HCT116 (cell line): ENCODE measurements at regions not wholly inside any gene's neighbourhood (a gene's known extent, or its start where the extent isn't known, plus 50 kb on each side); places are given as distances from the start of the nearest gene placed in this dataset.

Experiments used
- ATAC-seq: fragments of 200-7000 bp; cut with Tn5 transposase; 2 replicates; pipeline ENCODE4 v1.9.1; 2020; ENCODE audit warnings: mild to moderate bottlenecking, moderate library complexity
- BruUV-seq: library from RNA; stranded (reverse); fragments of 400-500 nt; replicated peaks from 2 replicates; lab custom pipeline; 2021; lab: Mats Ljungman, UMichigan
- CTCF ChIA-PET: fragments of 300-600 bp; sonication (Branson Sonifier 250); formaldehyde crosslinking; loops from one replicate; lab custom pipeline; 2021; ENCODE audit warnings: antibody characterized with exemption; lab: Charles Lee
- POLR2A ChIA-PET: fragments of 300-600, 350-600 bp; sonication (Branson Sonifier 250); formaldehyde crosslinking; loops from one replicate; lab custom pipeline; 2021; ENCODE audit warnings: antibody characterized with exemption; lab: Charles Lee
- RAD21 ChIA-PET, 2 experiments: fragments of 300-600 bp; sonication (Branson Sonifier 250); formaldehyde crosslinking; loops; one replicate each; lab custom pipeline; 2023; ENCODE audit warnings: low total read pairs in 2 of 2; ENCODE audit not compliant: uncharacterized antibody in 2 of 2, unreplicated experiment in 2 of 2, low non-redundant PET in 1 of 2; lab: Charles Lee
- DNase-seq: peaks from one replicate; pipeline ENCODE4 v3.0.0-alpha.2; 2010; ENCODE audit warnings: low read depth, low spot score
- H2AFZ ChIP-seq: fragments of 200-600 bp; shearing (Covaris generic), sonication (generic); 2 replicates; pipeline ENCODE4 v1.6.1; 2017; ENCODE audit warnings: low read depth, mixed run types, mixed read lengths, antibody characterized with exemption, low read length; ENCODE audit not compliant: poor library complexity, severe bottlenecking
- H3K27ac ChIP-seq: 2 replicates; pipeline ENCODE4 v1.5.1; 2012; ENCODE audit warnings: low read depth, low read length
- H3K27me3 ChIP-seq: fragments of 200-600 bp; sonication (generic); 2 replicates; pipeline ENCODE4 v1.6.1; 2016; ENCODE audit warnings: mixed run types, low read length, mixed read lengths; ENCODE audit not compliant: insufficient read depth
- H3K36me3 ChIP-seq, 2 experiments: fragments of 200-500 bp in 1 of 2; fragments of 200-600 bp in 1 of 2; sonication (Bioruptor generic) in 1 of 2; sonication (generic) in 1 of 2; 2 replicates each; pipeline versions ENCODE4 v1.5.1 to v1.6.1; 2014 to 2016; ENCODE audit warnings: low read length in 2 of 2, inconsistent platforms in 1 of 2, mixed read lengths in 1 of 2, mixed run types in 1 of 2; ENCODE audit not compliant: insufficient read depth in 2 of 2, control insufficient read depth in 1 of 2
- H3K4me1 ChIP-seq, 2 experiments: fragments of 200-600 bp in 1 of 2; sonication (generic) in 1 of 2; 2 replicates each; pipeline versions ENCODE4 v1.5.1 to v1.6.1; 2012 to 2017; ENCODE audit warnings: low read length in 2 of 2, inconsistent platforms in 1 of 2, mild to moderate bottlenecking in 1 of 2, mixed read lengths in 1 of 2, mixed run types in 1 of 2, moderate library complexity in 1 of 2; ENCODE audit not compliant: insufficient read depth in 2 of 2, control insufficient read depth in 1 of 2
- H3K4me2 ChIP-seq: fragments of 200-600 bp; sonication (generic); 2 replicates; pipeline ENCODE4 v1.6.1; 2017; ENCODE audit warnings: mixed run types, low read length, mixed read lengths
- H3K4me3 ChIP-seq, 2 experiments: fragments of 200-600 bp in 1 of 2; sonication (generic) in 1 of 2; replicated peaks in 1 of 2; 2 replicates each; pipeline ENCODE4 v1.5.1; 2011 to 2016; ENCODE audit warnings: low read length in 2 of 2, control low read depth in 1 of 2, low read depth in 1 of 2, mild to moderate bottlenecking in 1 of 2, mixed read lengths in 1 of 2, mixed run types in 1 of 2
- H3K79me2 ChIP-seq: fragments of 200-600 bp; sonication (generic); 2 replicates; pipeline ENCODE4 v1.6.1; 2017; ENCODE audit warnings: mild to moderate bottlenecking, mixed run types, low read length, moderate library complexity, mixed read lengths; ENCODE audit not compliant: insufficient read depth
- H3K9ac ChIP-seq: fragments of 200-600 bp; sonication (generic); 2 replicates; pipeline ENCODE4 v1.6.1; 2016; ENCODE audit warnings: low read length, mixed read lengths
- H3K9me2 ChIP-seq: fragments of 200-600 bp; sonication (generic), shearing (Covaris generic); 2 replicates; pipeline ENCODE4 v1.6.1; 2017; ENCODE audit warnings: mixed run types, mild to moderate bottlenecking, moderate library complexity; ENCODE audit not compliant: insufficient read depth
- H3K9me3 ChIP-seq, 2 experiments: fragments of 200-500 bp in 1 of 2; fragments of 200-600 bp in 1 of 2; sonication (Bioruptor generic) in 1 of 2; sonication (generic) in 1 of 2; 2 replicates each; pipeline ENCODE4 v1.6.1; 2014 to 2017; ENCODE audit warnings: low read length in 2 of 2, mixed read lengths in 2 of 2, inconsistent platforms in 1 of 2, low read depth in 1 of 2, mild to moderate bottlenecking in 1 of 2, mixed run types in 1 of 2, moderate library complexity in 1 of 2; ENCODE audit not compliant: control insufficient read depth in 1 of 2, insufficient read depth in 1 of 2
- H4K20me1 ChIP-seq: fragments of 200-600 bp; sonication (generic), shearing (Covaris generic); 2 replicates; pipeline ENCODE4 v1.6.1; 2017; ENCODE audit warnings: mixed run types, mild to moderate bottlenecking, moderate library complexity; ENCODE audit not compliant: insufficient read depth
- CBX3 ChIP-seq: IDR thresholded peaks from 2 replicates; pipeline ENCODE4 v1.6.1; 2012; ENCODE audit warnings: low read depth
- EZH2phosphoT487 ChIP-seq: fragments of 200-600 bp; IDR thresholded peaks from 2 replicates; pipeline ENCODE4 v1.6.1; 2018; ENCODE audit warnings: antibody characterized with exemption, borderline replicate concordance
- FOSL1 ChIP-seq: IDR thresholded peaks from 2 replicates; pipeline ENCODE4 v1.6.1; 2012; ENCODE audit warnings: low read depth
- POLR2A ChIP-seq: IDR thresholded peaks from 2 replicates; pipeline ENCODE4 v1.7.0; 2011; ENCODE audit warnings: borderline replicate concordance; ENCODE audit not compliant: insufficient read depth, insufficient read length; ENCODE audit errors: extremely low read depth
- RAD21 ChIP-seq: IDR thresholded peaks from 2 replicates; pipeline ENCODE4 v1.6.1; 2012; ENCODE audit warnings: low read depth, mild to moderate bottlenecking
- intact Hi-C: fragments of 100-400 bp; cut with micrococcal nuclease; formaldehyde crosslinking; loops from 2 replicates; pipeline ENCODE4 v1.10.0; 2022
- TF ChIP-seq, protein P1 (sequence below): IDR thresholded peaks from 2 replicates; pipeline ENCODE4 v1.6.1; 2012
- TF ChIP-seq, protein P2 (sequence below), 3 experiments: fragments of 200-600 bp in 1 of 3; sonication (generic) in 1 of 3; IDR thresholded peaks in 2 of 3; conservative IDR thresholded peaks in 1 of 3; 2 replicates each; pipeline ENCODE4 v1.5.1; 2012 to 2017; ENCODE audit warnings: low read depth in 2 of 3, low read length in 2 of 3, antibody characterized with exemption in 1 of 3, borderline replicate concordance in 1 of 3, control low read depth in 1 of 3, mild to moderate bottlenecking in 1 of 3, mixed read lengths in 1 of 3, mixed run types in 1 of 3, moderate library complexity in 1 of 3; ENCODE audit not compliant: insufficient read depth in 1 of 3

DNA sequence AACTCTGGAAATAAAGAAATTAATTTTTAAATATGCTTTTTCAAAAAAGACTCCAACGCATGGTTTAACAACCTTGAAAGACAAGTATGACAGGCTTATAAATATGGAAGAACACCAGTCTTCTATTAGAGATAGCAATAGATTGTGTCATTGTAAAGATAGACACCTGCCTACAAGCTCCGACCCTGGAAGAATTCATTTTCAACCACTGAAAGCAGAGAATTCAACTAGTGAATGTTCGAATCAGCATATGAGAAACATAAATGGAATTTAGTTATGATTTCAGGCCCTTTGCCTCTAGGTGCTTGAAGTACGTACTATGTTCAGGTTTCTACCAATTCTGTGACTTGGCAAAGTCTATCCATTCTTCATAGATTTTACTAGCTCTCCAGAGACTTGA is 244.5 kb downstream of the DPY19L2 start:
- no TSS peak for BruUV-seq
- Histone ChIP-seq H2AFZ (no peak overlapping the region), H3K27ac (no peak overlapping the region), H3K27me3 (no peaks in the 10 kb centered on the region)
- no peak for ATAC-seq
- TF ChIP-seq FOSL1 (no peak), POLR2A (no peak)
- TF ChIP-seq, protein P1, sequence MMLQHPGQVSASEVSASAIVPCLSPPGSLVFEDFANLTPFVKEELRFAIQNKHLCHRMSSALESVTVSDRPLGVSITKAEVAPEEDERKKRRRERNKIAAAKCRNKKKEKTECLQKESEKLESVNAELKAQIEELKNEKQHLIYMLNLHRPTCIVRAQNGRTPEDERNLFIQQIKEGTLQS, result no peak
- TF ChIP-seq, all 23 proteins: peak for 0
- Histone ChIP-seq H3K36me3 (no peaks in the 10 kb centered on the region), H3K79me2 (no peaks in the 10 kb centered on the region), H3K9ac (no peak overlapping the region), H3K4me1 (peaks cover 0 to 16% of the 10 kb centered on the region in 2 experiments; a peak in 2 of 4 replicates), H3K4me2 (no peak overlapping the region), H3K4me3 (no peak overlapping the region), H3K9me2 (no peaks in the 10 kb centered on the region), H3K9me3 (no peaks in the 10 kb centered on the region), H4K20me1 (no peaks in the 10 kb centered on the region)
- intact Hi-C loops, result loop anchor here (10.0 kb wide), 1 partner anchor 381 kb away; no protein-coding TSS in a partner anchor
- ChIA-PET POLR2A (no interaction called here), RAD21 (no interaction called here), CTCF (no interaction called here)
- DNase-seq, result no peak

DNA sequence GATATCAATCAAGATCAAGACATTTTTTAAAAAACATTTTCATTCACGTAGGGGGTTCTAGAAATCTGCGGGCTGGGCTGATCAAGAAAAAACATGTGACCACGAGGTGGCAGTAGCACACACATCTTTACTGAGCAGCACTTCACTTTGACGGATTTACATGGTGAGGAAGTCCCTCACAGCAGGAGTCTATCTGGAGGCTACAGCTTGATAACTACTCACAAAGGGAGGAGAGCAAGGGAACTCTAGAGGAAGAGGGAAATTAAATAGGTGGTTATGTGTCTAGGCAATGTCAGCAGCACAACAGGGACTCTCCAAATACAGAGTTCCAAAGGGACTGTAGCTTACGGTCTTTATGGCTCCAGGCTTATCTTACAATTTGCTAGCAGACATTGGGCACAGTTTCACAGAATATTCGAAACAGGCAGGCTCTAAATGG is 248.1 kb downstream of the DPY19L2 start:
- intact Hi-C loops, result loop anchor here (10.0 kb wide), 1 partner anchor 385 kb away; no protein-coding TSS in a partner anchor
- BruUV-seq, result no TSS peak
- RAD21 ChIA-PET, result no interaction called here

More for the DNA sequence above, 248.1 kb downstream of the DPY19L2 start:
- no peaks in the 10 kb centered on the region for H3K36me3 ChIP-seq
- DNase-seq, result peak; percentile 73
- peaks cover 0 to 19% of the 10 kb centered on the region in 2 experiments; a peak in 2 of 4 replicates for H3K4me1 ChIP-seq
- no peak overlapping the region for H3K4me3 ChIP-seq
- no peaks in the 10 kb centered on the region for H3K79me2 ChIP-seq
- no peaks in the 10 kb centered on the region for H4K20me1 ChIP-seq
- ChIA-PET POLR2A (no interaction called here), CTCF (interaction anchor here (0.9 kb wide), 1 partner anchor 316 kb away, joined by 3 read pairs; no protein-coding TSS in a partner anchor)
- no peaks in the 10 kb centered on the region; a peak in 1 of 4 replicates for H3K9me3 ChIP-seq
- H3K4me2 ChIP-seq, result no peak overlapping the region; the same call in 1 of the 2 replicates
- no peak overlapping the region for H3K9ac ChIP-seq
- ATAC-seq, result peak; percentile 91
- TF ChIP-seq POLR2A (no peak), RAD21 (peak; percentile 68), FOSL1 (no peak), EZH2phosphoT487 (no peak), CBX3 (peak; percentile 34; the same call in 1 of the 2 replicates)
- TF ChIP-seq, protein P2, sequence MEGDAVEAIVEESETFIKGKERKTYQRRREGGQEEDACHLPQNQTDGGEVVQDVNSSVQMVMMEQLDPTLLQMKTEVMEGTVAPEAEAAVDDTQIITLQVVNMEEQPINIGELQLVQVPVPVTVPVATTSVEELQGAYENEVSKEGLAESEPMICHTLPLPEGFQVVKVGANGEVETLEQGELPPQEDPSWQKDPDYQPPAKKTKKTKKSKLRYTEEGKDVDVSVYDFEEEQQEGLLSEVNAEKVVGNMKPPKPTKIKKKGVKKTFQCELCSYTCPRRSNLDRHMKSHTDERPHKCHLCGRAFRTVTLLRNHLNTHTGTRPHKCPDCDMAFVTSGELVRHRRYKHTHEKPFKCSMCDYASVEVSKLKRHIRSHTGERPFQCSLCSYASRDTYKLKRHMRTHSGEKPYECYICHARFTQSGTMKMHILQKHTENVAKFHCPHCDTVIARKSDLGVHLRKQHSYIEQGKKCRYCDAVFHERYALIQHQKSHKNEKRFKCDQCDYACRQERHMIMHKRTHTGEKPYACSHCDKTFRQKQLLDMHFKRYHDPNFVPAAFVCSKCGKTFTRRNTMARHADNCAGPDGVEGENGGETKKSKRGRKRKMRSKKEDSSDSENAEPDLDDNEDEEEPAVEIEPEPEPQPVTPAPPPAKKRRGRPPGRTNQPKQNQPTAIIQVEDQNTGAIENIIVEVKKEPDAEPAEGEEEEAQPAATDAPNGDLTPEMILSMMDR (IDR thresholded peaks at IDR 0.05 in 2 of 3, conservative IDR thresholded peaks at IDR 0.05 in 1 of 3; ENCODE audit: borderline replicate concordance in 1 of 3, insufficient read depth in 1 of 3, low read depth in 2 of 3, low read length in 2 of 3), result peak; percentile 43 to 76 (median 64); a peak in 5 of 6 replicates
- H2AFZ ChIP-seq, result peak overlapping the region; percentile 90
- no peak overlapping the region for H3K27ac ChIP-seq
- H3K9me2 ChIP-seq, result no peaks in the 10 kb centered on the region
- no peaks in the 10 kb centered on the region for H3K27me3 ChIP-seq
